NCI-H82 treated with DMSO at 0.1 percent for 48 hours (cell line): ENCODE measurements at regions not wholly inside any gene's neighbourhood (a gene's known extent, or its start where the extent isn't known, plus 50 kb on each side); places are given as distances from the start of the nearest gene placed in this dataset.
"Not testable (repeated sequence)": the region's sequence is repeated elsewhere in the genome, so short reads cannot be mapped to it uniquely, and the experiment has no call there.

Source experiments
- DNase-seq: peaks from one replicate; lab custom pipeline; 2025; ENCODE audit not compliant: unreplicated experiment; lab: John Stamatoyannopoulos, UW

GRCh38 chr5:68070591-68071281, 144.8 kb upstream of the PIK3R1 start:
- DNase-seq, result no peak

- no peak for DNase-seq
Observed at GRCh38 chr5:68067976-68068603, 147.5 kb upstream of the PIK3R1 start.

GRCh38 chr5:68067291-68067690, 148.3 kb upstream of the PIK3R1 start:
- no peak for DNase-seq

GRCh38 chr5:68066277-68066955, 149.1 kb upstream of the PIK3R1 start:
- DNase-seq, result no peak

GRCh38 chr5:68065321-68065720, 150.2 kb upstream of the PIK3R1 start:
- not testable (repeated sequence) for DNase-seq

- no peak for DNase-seq
Observed at GRCh38 chr5:68060382-68060781, 155.2 kb upstream of the PIK3R1 start.

GRCh38 chr5:68057191-68057590, 158.4 kb upstream of the PIK3R1 start:
- no peak for DNase-seq

GRCh38 chr5:68055686-68056085, 159.9 kb upstream of the PIK3R1 start:
- no peak for DNase-seq

GRCh38 chr5:68054638-68055037, 160.9 kb upstream of the PIK3R1 start:
- DNase-seq, result peak; percentile 63

GRCh38 chr5:68053202-68053601, 162.4 kb upstream of the PIK3R1 start:
- no peak for DNase-seq

- DNase-seq, result no peak
Observed at GRCh38 chr5:68049053-68049713, 166.4 kb upstream of the PIK3R1 start.

GRCh38 chr5:68048516-68048915, 167.0 kb upstream of the PIK3R1 start:
- DNase-seq, result no peak

- not testable (repeated sequence) for DNase-seq
Observed at GRCh38 chr5:68048054-68048453, 167.5 kb upstream of the PIK3R1 start.

- no peak for DNase-seq
Observed at GRCh38 chr5:68047035-68047434, 168.5 kb upstream of the PIK3R1 start.

GRCh38 chr5:68046445-68046844, 169.1 kb upstream of the PIK3R1 start:
- DNase-seq, result no peak

GRCh38 chr5:68041293-68041692, 174.3 kb upstream of the PIK3R1 start:
- DNase-seq, result no peak

GRCh38 chr5:68037546-68037945, 178.0 kb upstream of the PIK3R1 start:
- DNase-seq, result no peak

GRCh38 chr5:68033961-68034571, 181.5 kb upstream of the PIK3R1 start:
- DNase-seq, result no peak

GRCh38 chr5:68033029-68033428, 182.5 kb upstream of the PIK3R1 start:
- DNase-seq, result no peak

- DNase-seq, result no peak
Observed at GRCh38 chr5:68032216-68032762, 183.3 kb upstream of the PIK3R1 start.

- DNase-seq, result no peak
Observed at GRCh38 chr5:68028131-68028727, 187.3 kb upstream of the PIK3R1 start.
